ENCODE measurements at regions not wholly inside any gene's neighbourhood (a gene's known extent, or its start where the extent isn't known, plus 50 kb on each side); places are given as distances from the start of the nearest gene placed in this dataset.

- Mint-ChIP-seq H3K4me3 (ENCODE audit: unreplicated experiment) (peak overlapping the region; percentile 69), H3K4me1 (ENCODE audit: low read depth, unreplicated experiment) (peaks cover 28% of the 10 kb centered on the region), H3K27me3 (ENCODE audit: unreplicated experiment) (peaks cover 7% of the 10 kb centered on the region), H3K9me3 (ENCODE audit: unreplicated experiment) (no peaks in the 10 kb centered on the region), H3K36me3 (ENCODE audit: unreplicated experiment) (no peaks in the 10 kb centered on the region), H3K27ac (ENCODE audit: unreplicated experiment) (peak overlapping the region; percentile 96)
- TF ChIP-seq CTCF (IDR thresholded peaks at IDR 0.05; ENCODE audit: partially characterized antibody, unreplicated experiment): no peak
- no peak for DNase-seq
Measured at GRCh38 chr4:138097912-138098600, 144.1 kb downstream of the SLC7A11 start.

- Mint-ChIP-seq H3K27me3 (ENCODE audit: unreplicated experiment) (peaks cover 7% of the 10 kb centered on the region), H3K4me1 (ENCODE audit: low read depth, unreplicated experiment) (peaks cover 28% of the 10 kb centered on the region), H3K36me3 (ENCODE audit: unreplicated experiment) (no peaks in the 10 kb centered on the region), H3K9me3 (ENCODE audit: unreplicated experiment) (no peaks in the 10 kb centered on the region), H3K4me3 (ENCODE audit: unreplicated experiment) (peak overlapping the region; percentile 69), H3K27ac (ENCODE audit: unreplicated experiment) (peak overlapping the region; percentile 96)
- TF ChIP-seq CTCF (IDR thresholded peaks at IDR 0.05; ENCODE audit: partially characterized antibody, unreplicated experiment): no peak
- DNase-seq: no peak
Measured at GRCh38 chr4:138096384-138097062, 145.6 kb downstream of the SLC7A11 start.

- Mint-ChIP-seq H3K36me3 (ENCODE audit: unreplicated experiment) (no peaks in the 10 kb centered on the region), H3K9me3 (ENCODE audit: unreplicated experiment) (peaks cover 1% of the 10 kb centered on the region), H3K4me3 (ENCODE audit: unreplicated experiment) (no peak overlapping the region), H3K4me1 (ENCODE audit: low read depth, unreplicated experiment) (peaks cover 28% of the 10 kb centered on the region), H3K27ac (ENCODE audit: unreplicated experiment) (no peak overlapping the region), H3K27me3 (ENCODE audit: unreplicated experiment) (peaks cover 7% of the 10 kb centered on the region)
- no peak for TF ChIP-seq CTCF (IDR thresholded peaks at IDR 0.05; ENCODE audit: partially characterized antibody, unreplicated experiment)
- DNase-seq: no peak
Measured at GRCh38 chr4:138095378-138095777, 146.8 kb downstream of the SLC7A11 start.

- H3K9me3 Mint-ChIP-seq (ENCODE audit: unreplicated experiment): peaks cover 6% of the 10 kb centered on the region
- H3K4me3 Mint-ChIP-seq (ENCODE audit: unreplicated experiment): no peak overlapping the region
- H3K27ac Mint-ChIP-seq (ENCODE audit: unreplicated experiment): no peak overlapping the region
- no peaks in the 10 kb centered on the region for H3K36me3 Mint-ChIP-seq (ENCODE audit: unreplicated experiment)
- TF ChIP-seq CTCF (IDR thresholded peaks at IDR 0.05; ENCODE audit: partially characterized antibody, unreplicated experiment): no peak
- no peak for DNase-seq
- peaks cover 22% of the 10 kb centered on the region for H3K4me1 Mint-ChIP-seq (ENCODE audit: low read depth, unreplicated experiment)
- no peaks in the 10 kb centered on the region for H3K27me3 Mint-ChIP-seq (ENCODE audit: unreplicated experiment)
Measured at GRCh38 chr4:138092060-138092459, 150.1 kb downstream of the SLC7A11 start.

All from glutamatergic neuron (in vitro differentiated cells).